ENCODE measurements at regions not wholly inside any gene's neighbourhood (a gene's known extent, or its start where the extent isn't known, plus 50 kb on each side); places are given as distances from the start of the nearest gene placed in this dataset.

DNA sequence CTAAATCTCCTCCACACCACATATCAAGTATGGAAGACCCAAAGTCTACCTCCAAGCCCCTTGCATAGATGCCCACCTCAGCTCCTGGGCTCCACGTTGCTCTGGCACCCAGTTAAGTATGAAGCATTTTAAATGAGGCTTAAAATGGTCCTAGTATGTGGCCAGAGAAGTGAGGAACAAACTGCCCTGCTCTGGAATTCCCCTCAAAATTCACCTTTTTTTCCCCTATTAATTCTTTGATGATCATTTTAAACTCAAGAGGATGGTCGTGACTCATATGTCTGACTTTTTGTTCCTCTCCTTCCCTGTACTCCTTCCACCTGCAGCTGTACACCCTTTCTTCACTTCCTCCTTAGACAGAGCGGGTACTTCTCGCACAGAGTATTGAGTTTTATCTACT is 234.5 kb upstream of the MYOCD start (continued):
- TF ChIP-seq, protein P1, sequence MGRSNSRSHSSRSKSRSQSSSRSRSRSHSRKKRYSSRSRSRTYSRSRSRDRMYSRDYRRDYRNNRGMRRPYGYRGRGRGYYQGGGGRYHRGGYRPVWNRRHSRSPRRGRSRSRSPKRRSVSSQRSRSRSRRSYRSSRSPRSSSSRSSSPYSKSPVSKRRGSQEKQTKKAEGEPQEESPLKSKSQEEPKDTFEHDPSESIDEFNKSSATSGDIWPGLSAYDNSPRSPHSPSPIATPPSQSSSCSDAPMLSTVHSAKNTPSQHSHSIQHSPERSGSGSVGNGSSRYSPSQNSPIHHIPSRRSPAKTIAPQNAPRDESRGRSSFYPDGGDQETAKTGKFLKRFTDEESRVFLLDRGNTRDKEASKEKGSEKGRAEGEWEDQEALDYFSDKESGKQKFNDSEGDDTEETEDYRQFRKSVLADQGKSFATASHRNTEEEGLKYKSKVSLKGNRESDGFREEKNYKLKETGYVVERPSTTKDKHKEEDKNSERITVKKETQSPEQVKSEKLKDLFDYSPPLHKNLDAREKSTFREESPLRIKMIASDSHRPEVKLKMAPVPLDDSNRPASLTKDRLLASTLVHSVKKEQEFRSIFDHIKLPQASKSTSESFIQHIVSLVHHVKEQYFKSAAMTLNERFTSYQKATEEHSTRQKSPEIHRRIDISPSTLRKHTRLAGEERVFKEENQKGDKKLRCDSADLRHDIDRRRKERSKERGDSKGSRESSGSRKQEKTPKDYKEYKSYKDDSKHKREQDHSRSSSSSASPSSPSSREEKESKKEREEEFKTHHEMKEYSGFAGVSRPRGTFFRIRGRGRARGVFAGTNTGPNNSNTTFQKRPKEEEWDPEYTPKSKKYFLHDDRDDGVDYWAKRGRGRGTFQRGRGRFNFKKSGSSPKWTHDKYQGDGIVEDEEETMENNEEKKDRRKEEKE (IDR thresholded peaks at IDR 0.05): no peak
- TF ChIP-seq POLR2A (IDR thresholded peaks at IDR 0.05; ENCODE audit: low read depth, low read length): peak; percentile 52
- TF ChIP-seq CREB1 (IDR thresholded peaks at IDR 0.05; ENCODE audit: low read depth): peak; percentile 45; the same call in 1 of the 2 replicates
- no peak for TF ChIP-seq STAT3 (IDR thresholded peaks at IDR 0.05; ENCODE audit: low read depth, low read length)
- peak; percentile 62; the same call in 1 of the 2 replicates for TF ChIP-seq CHD2 (IDR thresholded peaks at IDR 0.05; ENCODE audit: borderline replicate concordance, low read depth, low read length)
- TF ChIP-seq, protein P2, sequence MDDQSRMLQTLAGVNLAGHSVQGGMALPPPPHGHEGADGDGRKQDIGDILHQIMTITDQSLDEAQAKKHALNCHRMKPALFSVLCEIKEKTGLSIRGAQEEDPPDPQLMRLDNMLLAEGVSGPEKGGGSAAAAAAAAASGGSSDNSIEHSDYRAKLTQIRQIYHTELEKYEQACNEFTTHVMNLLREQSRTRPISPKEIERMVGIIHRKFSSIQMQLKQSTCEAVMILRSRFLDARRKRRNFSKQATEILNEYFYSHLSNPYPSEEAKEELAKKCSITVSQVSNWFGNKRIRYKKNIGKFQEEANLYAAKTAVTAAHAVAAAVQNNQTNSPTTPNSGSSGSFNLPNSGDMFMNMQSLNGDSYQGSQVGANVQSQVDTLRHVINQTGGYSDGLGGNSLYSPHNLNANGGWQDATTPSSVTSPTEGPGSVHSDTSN (IDR thresholded peaks at IDR 0.05; ENCODE audit: insufficient replicate concordance, low read depth, low read length): no peak
- TF ChIP-seq, protein P3, sequence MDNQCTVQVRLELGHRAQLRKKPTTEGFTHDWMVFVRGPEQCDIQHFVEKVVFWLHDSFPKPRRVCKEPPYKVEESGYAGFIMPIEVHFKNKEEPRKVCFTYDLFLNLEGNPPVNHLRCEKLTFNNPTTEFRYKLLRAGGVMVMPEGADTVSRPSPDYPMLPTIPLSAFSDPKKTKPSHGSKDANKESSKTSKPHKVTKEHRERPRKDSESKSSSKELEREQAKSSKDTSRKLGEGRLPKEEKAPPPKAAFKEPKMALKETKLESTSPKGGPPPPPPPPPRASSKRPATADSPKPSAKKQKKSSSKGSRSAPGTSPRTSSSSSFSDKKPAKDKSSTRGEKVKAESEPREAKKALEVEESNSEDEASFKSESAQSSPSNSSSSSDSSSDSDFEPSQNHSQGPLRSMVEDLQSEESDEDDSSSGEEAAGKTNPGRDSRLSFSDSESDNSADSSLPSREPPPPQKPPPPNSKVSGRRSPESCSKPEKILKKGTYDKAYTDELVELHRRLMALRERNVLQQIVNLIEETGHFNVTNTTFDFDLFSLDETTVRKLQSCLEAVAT (IDR thresholded peaks at IDR 0.05): no peak
- peak; percentile 84; the same call in 1 of the 2 replicates for TF ChIP-seq TCF3 (IDR thresholded peaks at IDR 0.05; ENCODE audit: borderline replicate concordance, insufficient read depth, low read depth, low read length)
- TF ChIP-seq, protein P4, sequence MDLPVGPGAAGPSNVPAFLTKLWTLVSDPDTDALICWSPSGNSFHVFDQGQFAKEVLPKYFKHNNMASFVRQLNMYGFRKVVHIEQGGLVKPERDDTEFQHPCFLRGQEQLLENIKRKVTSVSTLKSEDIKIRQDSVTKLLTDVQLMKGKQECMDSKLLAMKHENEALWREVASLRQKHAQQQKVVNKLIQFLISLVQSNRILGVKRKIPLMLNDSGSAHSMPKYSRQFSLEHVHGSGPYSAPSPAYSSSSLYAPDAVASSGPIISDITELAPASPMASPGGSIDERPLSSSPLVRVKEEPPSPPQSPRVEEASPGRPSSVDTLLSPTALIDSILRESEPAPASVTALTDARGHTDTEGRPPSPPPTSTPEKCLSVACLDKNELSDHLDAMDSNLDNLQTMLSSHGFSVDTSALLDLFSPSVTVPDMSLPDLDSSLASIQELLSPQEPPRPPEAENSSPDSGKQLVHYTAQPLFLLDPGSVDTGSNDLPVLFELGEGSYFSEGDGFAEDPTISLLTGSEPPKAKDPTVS (IDR thresholded peaks at IDR 0.05; ENCODE audit: low read depth, low read length): no peak
- peak; percentile 81; the same call in 1 of the 2 replicates for TF ChIP-seq MTA3 (IDR thresholded peaks at IDR 0.05; ENCODE audit: borderline replicate concordance, low read length)
- peak; percentile 81 for TF ChIP-seq EED (IDR thresholded peaks at IDR 0.05; ENCODE audit: low read depth)
- TF ChIP-seq FOXK2 (IDR thresholded peaks at IDR 0.05): no peak
- peak; percentile 95 for TF ChIP-seq DPF2 (IDR thresholded peaks at IDR 0.05)
- TF ChIP-seq, protein P5, sequence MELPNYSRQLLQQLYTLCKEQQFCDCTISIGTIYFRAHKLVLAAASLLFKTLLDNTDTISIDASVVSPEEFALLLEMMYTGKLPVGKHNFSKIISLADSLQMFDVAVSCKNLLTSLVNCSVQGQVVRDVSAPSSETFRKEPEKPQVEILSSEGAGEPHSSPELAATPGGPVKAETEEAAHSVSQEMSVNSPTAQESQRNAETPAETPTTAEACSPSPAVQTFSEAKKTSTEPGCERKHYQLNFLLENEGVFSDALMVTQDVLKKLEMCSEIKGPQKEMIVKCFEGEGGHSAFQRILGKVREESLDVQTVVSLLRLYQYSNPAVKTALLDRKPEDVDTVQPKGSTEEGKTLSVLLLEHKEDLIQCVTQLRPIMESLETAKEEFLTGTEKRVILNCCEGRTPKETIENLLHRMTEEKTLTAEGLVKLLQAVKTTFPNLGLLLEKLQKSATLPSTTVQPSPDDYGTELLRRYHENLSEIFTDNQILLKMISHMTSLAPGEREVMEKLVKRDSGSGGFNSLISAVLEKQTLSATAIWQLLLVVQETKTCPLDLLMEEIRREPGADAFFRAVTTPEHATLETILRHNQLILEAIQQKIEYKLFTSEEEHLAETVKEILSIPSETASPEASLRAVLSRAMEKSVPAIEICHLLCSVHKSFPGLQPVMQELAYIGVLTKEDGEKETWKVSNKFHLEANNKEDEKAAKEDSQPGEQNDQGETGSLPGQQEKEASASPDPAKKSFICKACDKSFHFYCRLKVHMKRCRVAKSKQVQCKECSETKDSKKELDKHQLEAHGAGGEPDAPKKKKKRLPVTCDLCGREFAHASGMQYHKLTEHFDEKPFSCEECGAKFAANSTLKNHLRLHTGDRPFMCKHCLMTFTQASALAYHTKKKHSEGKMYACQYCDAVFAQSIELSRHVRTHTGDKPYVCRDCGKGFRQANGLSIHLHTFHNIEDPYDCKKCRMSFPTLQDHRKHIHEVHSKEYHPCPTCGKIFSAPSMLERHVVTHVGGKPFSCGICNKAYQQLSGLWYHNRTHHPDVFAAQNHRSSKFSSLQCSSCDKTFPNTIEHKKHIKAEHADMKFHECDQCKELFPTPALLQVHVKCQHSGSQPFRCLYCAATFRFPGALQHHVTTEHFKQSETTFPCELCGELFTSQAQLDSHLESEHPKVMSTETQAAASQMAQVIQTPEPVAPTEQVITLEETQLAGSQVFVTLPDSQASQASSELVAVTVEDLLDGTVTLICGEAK (IDR thresholded peaks at IDR 0.05; ENCODE audit: borderline replicate concordance): no peak
- 0 out of 2 replicates have a peak, but pooled peaks have one; percentile 42 for TF ChIP-seq MYB (IDR thresholded peaks at IDR 0.05; ENCODE audit: borderline replicate concordance, low read depth, low read length)
- TF ChIP-seq, protein P6, sequence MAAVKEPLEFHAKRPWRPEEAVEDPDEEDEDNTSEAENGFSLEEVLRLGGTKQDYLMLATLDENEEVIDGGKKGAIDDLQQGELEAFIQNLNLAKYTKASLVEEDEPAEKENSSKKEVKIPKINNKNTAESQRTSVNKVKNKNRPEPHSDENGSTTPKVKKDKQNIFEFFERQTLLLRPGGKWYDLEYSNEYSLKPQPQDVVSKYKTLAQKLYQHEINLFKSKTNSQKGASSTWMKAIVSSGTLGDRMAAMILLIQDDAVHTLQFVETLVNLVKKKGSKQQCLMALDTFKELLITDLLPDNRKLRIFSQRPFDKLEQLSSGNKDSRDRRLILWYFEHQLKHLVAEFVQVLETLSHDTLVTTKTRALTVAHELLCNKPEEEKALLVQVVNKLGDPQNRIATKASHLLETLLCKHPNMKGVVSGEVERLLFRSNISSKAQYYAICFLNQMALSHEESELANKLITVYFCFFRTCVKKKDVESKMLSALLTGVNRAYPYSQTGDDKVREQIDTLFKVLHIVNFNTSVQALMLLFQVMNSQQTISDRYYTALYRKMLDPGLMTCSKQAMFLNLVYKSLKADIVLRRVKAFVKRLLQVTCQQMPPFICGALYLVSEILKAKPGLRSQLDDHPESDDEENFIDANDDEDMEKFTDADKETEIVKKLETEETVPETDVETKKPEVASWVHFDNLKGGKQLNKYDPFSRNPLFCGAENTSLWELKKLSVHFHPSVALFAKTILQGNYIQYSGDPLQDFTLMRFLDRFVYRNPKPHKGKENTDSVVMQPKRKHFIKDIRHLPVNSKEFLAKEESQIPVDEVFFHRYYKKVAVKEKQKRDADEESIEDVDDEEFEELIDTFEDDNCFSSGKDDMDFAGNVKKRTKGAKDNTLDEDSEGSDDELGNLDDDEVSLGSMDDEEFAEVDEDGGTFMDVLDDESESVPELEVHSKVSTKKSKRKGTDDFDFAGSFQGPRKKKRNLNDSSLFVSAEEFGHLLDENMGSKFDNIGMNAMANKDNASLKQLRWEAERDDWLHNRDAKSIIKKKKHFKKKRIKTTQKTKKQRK (IDR thresholded peaks at IDR 0.05; ENCODE audit: low read depth, low read length): no peak

Measured in GM12878 (cell line).